ENCODE measurements at regions not wholly inside any gene's neighbourhood (a gene's known extent, or its start where the extent isn't known, plus 50 kb on each side); places are given as distances from the start of the nearest gene placed in this dataset.

- TF ChIP-seq ZNF425 (CRISPR knock-in tag; conservative IDR thresholded peaks at IDR 0.05) (no peak), ZNF281 (CRISPR knock-in tag; IDR thresholded peaks at IDR 0.05) (no peak)
- TF ChIP-seq, protein P1, sequence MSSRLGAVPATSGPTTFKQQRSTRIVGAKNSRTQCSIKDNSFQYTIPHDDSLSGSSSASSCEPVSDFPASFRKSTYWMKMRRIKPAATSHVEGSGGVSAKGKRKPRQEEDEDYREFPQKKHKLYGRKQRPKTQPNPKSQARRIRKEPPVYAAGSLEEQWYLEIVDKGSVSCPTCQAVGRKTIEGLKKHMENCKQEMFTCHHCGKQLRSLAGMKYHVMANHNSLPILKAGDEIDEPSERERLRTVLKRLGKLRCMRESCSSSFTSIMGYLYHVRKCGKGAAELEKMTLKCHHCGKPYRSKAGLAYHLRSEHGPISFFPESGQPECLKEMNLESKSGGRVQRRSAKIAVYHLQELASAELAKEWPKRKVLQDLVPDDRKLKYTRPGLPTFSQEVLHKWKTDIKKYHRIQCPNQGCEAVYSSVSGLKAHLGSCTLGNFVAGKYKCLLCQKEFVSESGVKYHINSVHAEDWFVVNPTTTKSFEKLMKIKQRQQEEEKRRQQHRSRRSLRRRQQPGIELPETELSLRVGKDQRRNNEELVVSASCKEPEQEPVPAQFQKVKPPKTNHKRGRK (CRISPR knock-in tag; IDR thresholded peaks at IDR 0.05; ENCODE audit: borderline replicate concordance) = no peak
Observed at GRCh38 chr5:74953554-74953936, 87.4 kb upstream of the FAM169A start (continued).

DNA sequence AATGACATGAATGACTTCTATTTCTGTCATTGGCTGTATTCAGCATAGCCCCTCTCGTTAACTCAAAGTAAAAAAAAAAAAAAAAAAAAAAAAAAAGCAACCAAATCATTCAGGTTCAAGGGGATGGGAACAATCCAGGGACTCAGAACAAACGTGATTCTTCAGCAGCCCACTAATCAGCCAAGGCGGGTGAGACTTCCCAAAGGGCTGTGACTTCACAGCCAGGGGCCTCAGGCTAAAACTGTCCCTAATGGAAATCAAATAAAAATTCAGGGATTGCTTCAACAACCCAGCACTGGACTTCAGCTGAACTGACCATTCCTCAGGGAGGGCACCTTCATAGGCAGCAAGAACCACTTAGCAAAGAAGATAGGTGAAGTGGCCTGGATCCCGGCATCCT, 86.2 kb upstream of the FAM169A start:
- H3K4me3 Mint-ChIP-seq = no peak overlapping the region
- H3K4me1 Mint-ChIP-seq = peaks cover 11% of the 10 kb centered on the region
- DNase-seq (ENCODE audit: low spot score) = no peak
- H3K36me3 Mint-ChIP-seq = peaks cover 2% of the 10 kb centered on the region
- ChIA-PET POLR2A (no interaction called here), CTCF (interaction anchor here (0.7 to 1.1 kb wide), 2 partner anchors 285 to 1696 kb away, joined by 3 to 4 read pairs; no protein-coding TSS in a partner anchor)
- H3K9me3 Mint-ChIP-seq = peaks cover 28% of the 10 kb centered on the region
- no peak for ATAC-seq
- H3K27ac Mint-ChIP-seq = no peak overlapping the region
- H3K27me3 Mint-ChIP-seq (ENCODE audit: low read depth) = no peaks in the 10 kb centered on the region
- TF ChIP-seq TCF7 (CRISPR knock-in tag; IDR thresholded peaks at IDR 0.05; ENCODE audit: low read depth) (no peak), ERG (CRISPR knock-in tag; IDR thresholded peaks at IDR 0.05) (no peak), PREB (CRISPR knock-in tag; IDR thresholded peaks at IDR 0.05; ENCODE audit: borderline replicate concordance) (no peak), CDX4 (CRISPR knock-in tag; IDR thresholded peaks at IDR 0.05; ENCODE audit: borderline replicate concordance) (no peak), SOX15 (CRISPR knock-in tag; IDR thresholded peaks at IDR 0.05) (no peak), TEAD4 (CRISPR knock-in tag; IDR thresholded peaks at IDR 0.05) (no peak), FOXP4 (CRISPR knock-in tag; IDR thresholded peaks at IDR 0.05) (no peak), MLX (CRISPR knock-in tag; IDR thresholded peaks at IDR 0.05) (no peak), MYBL2 (CRISPR knock-in tag; IDR thresholded peaks at IDR 0.05) (no peak), OVOL2 (CRISPR knock-in tag; IDR thresholded peaks at IDR 0.05; ENCODE audit: borderline replicate concordance) (no peak), ZNF317 (CRISPR knock-in tag; IDR thresholded peaks at IDR 0.05; ENCODE audit: borderline replicate concordance, low read depth) (no peak), ZNF263 (CRISPR knock-in tag; IDR thresholded peaks at IDR 0.05; ENCODE audit: low read depth) (no peak), MXD4 (CRISPR knock-in tag; IDR thresholded peaks at IDR 0.05; ENCODE audit: borderline replicate concordance) (no peak), GRHL2 (CRISPR knock-in tag; IDR thresholded peaks at IDR 0.05; ENCODE audit: insufficient replicate concordance, severe bottlenecking) (no peak)
- TF ChIP-seq, protein P2, sequence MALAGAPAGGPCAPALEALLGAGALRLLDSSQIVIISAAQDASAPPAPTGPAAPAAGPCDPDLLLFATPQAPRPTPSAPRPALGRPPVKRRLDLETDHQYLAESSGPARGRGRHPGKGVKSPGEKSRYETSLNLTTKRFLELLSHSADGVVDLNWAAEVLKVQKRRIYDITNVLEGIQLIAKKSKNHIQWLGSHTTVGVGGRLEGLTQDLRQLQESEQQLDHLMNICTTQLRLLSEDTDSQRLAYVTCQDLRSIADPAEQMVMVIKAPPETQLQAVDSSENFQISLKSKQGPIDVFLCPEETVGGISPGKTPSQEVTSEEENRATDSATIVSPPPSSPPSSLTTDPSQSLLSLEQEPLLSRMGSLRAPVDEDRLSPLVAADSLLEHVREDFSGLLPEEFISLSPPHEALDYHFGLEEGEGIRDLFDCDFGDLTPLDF (CRISPR knock-in tag; IDR thresholded peaks at IDR 0.05) = no peak
- TF ChIP-seq, protein P3, sequence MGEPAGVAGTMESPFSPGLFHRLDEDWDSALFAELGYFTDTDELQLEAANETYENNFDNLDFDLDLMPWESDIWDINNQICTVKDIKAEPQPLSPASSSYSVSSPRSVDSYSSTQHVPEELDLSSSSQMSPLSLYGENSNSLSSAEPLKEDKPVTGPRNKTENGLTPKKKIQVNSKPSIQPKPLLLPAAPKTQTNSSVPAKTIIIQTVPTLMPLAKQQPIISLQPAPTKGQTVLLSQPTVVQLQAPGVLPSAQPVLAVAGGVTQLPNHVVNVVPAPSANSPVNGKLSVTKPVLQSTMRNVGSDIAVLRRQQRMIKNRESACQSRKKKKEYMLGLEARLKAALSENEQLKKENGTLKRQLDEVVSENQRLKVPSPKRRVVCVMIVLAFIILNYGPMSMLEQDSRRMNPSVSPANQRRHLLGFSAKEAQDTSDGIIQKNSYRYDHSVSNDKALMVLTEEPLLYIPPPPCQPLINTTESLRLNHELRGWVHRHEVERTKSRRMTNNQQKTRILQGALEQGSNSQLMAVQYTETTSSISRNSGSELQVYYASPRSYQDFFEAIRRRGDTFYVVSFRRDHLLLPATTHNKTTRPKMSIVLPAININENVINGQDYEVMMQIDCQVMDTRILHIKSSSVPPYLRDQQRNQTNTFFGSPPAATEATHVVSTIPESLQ (CRISPR knock-in tag; IDR thresholded peaks at IDR 0.05) = no peak
